GM12878 (cell line): ENCODE measurements at regions not wholly inside any gene's neighbourhood (a gene's known extent, or its start where the extent isn't known, plus 50 kb on each side); places are given as distances from the start of the nearest gene placed in this dataset.

Experiments used
- BCLAF1 ChIP-seq: fragments of 450-650 bp; IDR thresholded peaks from 2 replicates; pipeline ENCODE4 v1.6.1; 2017; ENCODE audit warnings: antibody characterized with exemption, mild to moderate bottlenecking, moderate library complexity
- CTCF ChIP-seq, 3 experiments: IDR thresholded peaks in 2 of 3; conservative IDR thresholded peaks in 1 of 3; 2 replicates each; pipeline ENCODE4 v1.5.1; 2011; ENCODE audit warnings: low read depth in 3 of 3, low read length in 3 of 3, mild to moderate bottlenecking in 3 of 3, control low read depth in 2 of 3, moderate library complexity in 2 of 3, inconsistent platforms in 1 of 3, mixed read lengths in 1 of 3; ENCODE audit not compliant: control insufficient read depth in 2 of 3, insufficient read depth in 1 of 3; ENCODE audit errors: extremely low read depth in 1 of 3
- POLR2AphosphoS5 ChIP-seq: IDR thresholded peaks from 2 replicates; pipeline ENCODE4 v1.6.1; 2011; ENCODE audit warnings: mild to moderate bottlenecking, low read length, inconsistent platforms
- SIN3A ChIP-seq: IDR thresholded peaks from 2 replicates; pipeline ENCODE4 v1.6.1; 2012; ENCODE audit warnings: low read depth, low read length, improper control_type of control experiment

GRCh38 chr4:163804001-163804400, 309.5 kb downstream of the TMA16 start:
- TF ChIP-seq SIN3A: no peak
- no peak for TF ChIP-seq CTCF (IDR thresholded peaks at IDR 0.05 in 2 of 3, conservative IDR thresholded peaks at IDR 0.05 in 1 of 3; ENCODE audit: control insufficient read depth in 2 of 3, extremely low read depth in 1 of 3, insufficient read depth in 1 of 3, low read depth in 3 of 3, low read length in 3 of 3)
- no peak for TF ChIP-seq BCLAF1
- TF ChIP-seq POLR2AphosphoS5: no peak
